GM19372 (cell line): ENCODE measurements at regions not wholly inside any gene's neighbourhood (a gene's known extent, or its start where the extent isn't known, plus 50 kb on each side); places are given as distances from the start of the nearest gene placed in this dataset.
"Not testable (repeated sequence)": the region's sequence is repeated elsewhere in the genome, so short reads cannot be mapped to it uniquely, and the experiment has no call there.

Experiments used
- ATAC-seq: cut with Tn5 transposase; IDR thresholded peaks from one replicate; pipeline ENCODE4 v1.9.1; 2021; ENCODE audit warnings: mild to moderate bottlenecking, low read depth, moderate library complexity; ENCODE audit not compliant: unreplicated experiment

DNA sequence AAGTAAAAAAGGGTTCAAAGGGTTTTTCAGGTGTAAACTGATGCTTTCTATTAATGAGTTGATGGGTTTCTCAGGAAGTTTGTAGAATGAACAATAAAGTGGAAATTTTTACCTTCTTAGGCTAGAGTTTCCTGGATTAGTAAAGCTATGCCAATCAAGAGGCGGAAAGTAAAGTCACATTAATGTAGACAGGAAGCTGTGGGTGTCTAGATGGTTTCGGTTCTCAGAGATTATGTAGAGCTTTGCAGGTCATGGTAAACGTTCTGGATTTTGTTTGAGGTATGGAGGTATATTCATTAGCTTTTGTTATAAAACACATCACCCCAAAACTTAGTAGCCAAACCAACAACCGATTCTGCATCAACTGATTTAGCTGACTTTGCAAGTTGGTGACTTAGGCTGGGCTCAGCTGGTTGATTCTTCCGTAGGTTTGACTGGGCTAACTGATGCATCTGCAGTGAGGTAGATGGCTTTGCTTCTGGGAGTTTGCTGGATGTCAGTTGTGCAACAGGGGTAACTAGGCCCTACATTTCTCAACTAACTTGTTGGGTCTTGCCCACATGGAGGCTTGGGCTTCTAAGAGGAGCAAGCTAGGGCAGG lies 273.8 kb downstream of the MSX2 start:
- no peak for ATAC-seq

DNA sequence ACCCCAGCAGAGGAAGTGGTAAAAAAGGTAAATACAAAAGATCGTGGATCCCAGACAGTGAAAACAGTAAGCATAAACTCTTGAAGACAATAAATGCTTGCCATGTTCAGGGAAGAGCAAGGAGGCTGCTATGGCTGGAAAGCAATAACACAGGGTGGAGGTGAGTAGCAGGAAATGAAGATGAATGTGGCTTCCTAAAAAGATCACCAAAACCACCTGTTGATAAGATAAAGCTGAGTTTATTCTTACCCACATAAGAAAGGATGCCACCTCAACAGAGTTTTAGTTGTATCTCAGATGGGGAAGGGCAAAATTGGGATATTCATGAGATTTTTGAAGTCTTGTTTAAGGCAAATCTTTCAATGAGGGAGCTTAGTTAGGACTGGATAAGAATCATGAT lies 273.3 kb downstream of the MSX2 start:
- ATAC-seq = no peak

GRCh38 chr5:174996941-174997340 lies 272.6 kb downstream of the MSX2 start:
- no peak for ATAC-seq

DNA sequence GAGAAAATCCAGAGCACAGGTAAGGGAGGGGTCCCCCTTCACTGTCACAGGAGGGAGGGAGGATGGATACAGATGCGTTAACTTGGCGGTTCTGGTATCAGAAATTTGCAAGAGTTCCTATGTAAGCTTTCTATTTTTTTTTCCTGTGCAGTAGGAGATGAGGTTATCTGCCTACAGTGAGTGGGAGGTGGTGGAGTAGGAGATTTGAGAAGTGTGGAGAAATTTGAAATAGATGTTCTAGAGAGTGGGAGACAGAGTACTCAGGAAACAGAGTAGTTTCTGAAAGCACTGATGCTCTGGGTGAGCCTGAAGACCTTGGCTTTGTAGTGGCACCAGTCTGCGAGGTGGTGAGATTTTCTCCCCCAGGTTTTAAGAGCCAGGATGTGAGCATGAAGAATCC lies 271.4 kb downstream of the MSX2 start:
- ATAC-seq = no peak

GRCh38 chr5:174991847-174992246 lies 267.5 kb downstream of the MSX2 start:
- ATAC-seq = no peak

DNA sequence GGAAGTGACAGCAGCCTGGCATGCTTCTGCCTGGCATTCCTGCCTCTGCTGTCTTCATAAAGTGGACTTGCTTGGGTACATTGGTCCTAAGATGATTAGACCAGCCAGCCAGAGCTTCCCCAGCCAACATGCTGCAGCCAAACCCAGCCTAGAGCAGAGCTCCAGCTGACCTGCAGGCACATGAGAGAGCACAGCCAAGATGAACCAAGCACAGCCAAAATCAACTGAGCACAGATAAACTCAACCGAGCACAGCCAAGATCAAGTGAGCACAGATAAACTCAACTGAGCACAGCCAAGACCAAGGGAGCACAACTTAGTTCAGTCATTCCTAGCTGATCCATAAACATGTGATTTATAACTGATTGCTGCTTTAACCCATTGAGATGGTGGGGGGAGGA lies 266.5 kb downstream of the MSX2 start:
- no peak for ATAC-seq

GRCh38 chr5:174987443-174988012 lies 263.1 kb downstream of the MSX2 start:
- no peak for ATAC-seq

- no peak for ATAC-seq
Observed at GRCh38 chr5:174984863-174985262, 260.5 kb downstream of the MSX2 start.

DNA sequence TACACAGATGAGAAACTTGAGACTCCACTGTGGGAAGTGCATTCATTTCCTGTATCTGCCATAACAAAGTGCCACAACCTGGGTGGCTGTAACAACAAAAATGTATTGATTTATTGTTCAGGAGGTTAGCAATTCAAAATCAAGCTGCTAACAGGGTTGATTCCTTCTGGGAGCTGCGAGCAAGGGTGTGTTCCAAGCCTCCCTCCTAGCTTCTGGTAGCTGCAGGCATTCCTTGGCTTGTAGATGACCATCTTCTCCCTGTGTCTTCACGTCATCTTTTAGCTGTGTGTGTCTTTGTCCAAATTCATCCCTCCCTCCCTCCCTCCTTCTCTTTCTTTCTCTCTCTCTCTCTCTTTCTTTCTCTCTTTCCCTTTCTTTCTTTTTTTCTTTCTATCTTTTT lies 258.1 kb downstream of the MSX2 start:
- ATAC-seq = no peak

- ATAC-seq = no peak
Observed at GRCh38 chr5:174981416-174981815, 257.0 kb downstream of the MSX2 start.

- no peak for ATAC-seq
Observed at GRCh38 chr5:174980952-174981351, 256.6 kb downstream of the MSX2 start.

- ATAC-seq = no peak
Observed at GRCh38 chr5:174972291-174972690, 247.9 kb downstream of the MSX2 start.

DNA sequence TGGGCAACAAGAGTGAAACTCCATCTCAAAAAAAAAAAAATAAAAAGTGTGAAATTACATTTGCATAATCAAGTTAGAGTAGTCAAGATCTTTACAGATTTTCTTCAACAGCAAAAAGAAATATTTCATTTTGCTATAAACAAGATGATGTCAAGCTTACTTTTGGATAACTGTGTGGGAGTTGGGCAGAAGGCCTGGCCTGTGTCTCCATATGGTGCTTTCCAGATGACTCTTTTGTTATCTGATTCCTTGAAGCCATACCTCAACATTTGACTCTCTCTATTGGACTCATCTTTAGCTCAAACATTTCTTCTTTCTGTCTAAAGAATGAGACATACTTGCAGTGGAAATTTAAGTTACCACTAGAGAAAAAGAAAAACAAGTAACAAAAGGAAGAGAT lies 246.8 kb downstream of the MSX2 start:
- no peak for ATAC-seq

- ATAC-seq = no peak
Observed at GRCh38 chr5:174970502-174970901, 246.1 kb downstream of the MSX2 start.

DNA sequence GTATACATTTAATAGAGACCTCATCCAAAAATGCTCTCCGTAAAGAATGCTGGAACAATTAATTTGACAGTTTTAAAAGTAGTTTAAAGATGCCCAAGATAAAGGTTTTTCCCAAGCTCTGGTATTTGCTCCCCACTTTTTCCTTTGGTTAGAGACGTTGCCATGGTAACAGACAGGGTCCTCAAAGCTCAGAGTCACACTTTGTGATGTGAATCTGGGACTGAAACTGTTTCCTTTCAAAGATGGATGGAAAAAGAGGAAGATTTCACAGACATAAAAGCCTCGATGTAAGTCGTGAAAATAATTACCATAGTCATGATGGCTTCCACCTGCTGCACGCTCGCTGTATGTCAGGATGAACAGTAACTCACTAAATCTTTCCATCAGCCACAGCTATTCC lies 229.5 kb downstream of the MSX2 start:
- no peak for ATAC-seq

- ATAC-seq = peak; percentile 76
Observed at GRCh38 chr5:174951151-174951780, 226.9 kb downstream of the MSX2 start.

GRCh38 chr5:174947548-174947947 lies 223.2 kb downstream of the MSX2 start:
- ATAC-seq = no peak

DNA sequence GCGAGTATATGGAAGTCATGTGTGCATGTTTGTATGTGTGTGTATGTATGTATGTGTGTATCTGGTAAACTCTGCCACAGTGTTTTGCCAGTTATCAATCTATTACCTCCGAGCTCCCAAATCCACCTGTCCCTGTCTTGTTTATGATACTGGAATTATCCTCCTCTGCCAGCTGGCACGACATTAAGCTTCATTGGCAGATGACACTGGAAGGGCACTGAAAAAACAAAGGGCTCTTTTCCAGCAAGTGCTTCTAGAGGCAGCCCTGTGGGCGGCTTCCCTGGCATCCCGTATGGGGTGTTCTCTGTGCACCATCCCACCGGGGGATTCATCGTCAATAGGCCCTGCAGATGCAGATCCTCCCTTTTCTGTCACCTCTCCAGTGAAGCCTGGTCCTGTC lies 221.5 kb downstream of the MSX2 start:
- ATAC-seq = no peak

DNA sequence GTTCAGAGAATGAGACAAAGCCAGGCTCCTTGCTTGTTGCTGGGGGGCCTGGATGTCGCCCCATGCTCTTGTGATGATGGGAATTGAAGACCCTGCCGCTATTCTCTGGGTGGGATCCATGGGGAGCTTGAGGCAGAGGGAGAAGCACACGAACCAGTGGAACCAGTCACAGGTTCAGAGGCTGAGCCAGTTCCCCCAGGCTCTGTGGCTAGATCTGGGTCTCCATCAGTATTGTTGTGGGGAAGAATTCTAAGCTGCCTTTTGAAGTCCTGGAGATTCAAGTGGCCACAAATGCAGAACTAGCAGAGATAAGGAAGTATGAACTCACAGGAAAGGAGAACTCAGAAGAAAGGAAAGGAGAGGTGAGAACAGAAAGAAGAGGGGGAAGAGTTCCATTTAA lies 219.4 kb downstream of the MSX2 start:
- ATAC-seq = no peak

- not testable (repeated sequence) for ATAC-seq
Observed at GRCh38 chr5:174943002-174943401, 218.6 kb downstream of the MSX2 start.

- ATAC-seq = no peak
Observed at GRCh38 chr5:174937201-174938123, 213.1 kb downstream of the MSX2 start.
